ENCODE measurements at regions not wholly inside any gene's neighbourhood (a gene's known extent, or its start where the extent isn't known, plus 50 kb on each side); places are given as distances from the start of the nearest gene placed in this dataset.

- Histone ChIP-seq H3K36me3 (ENCODE audit: control insufficient read depth, insufficient read depth, low read length) (no peaks in the 10 kb centered on the region), H3K4me1 (ENCODE audit: control insufficient read depth, insufficient read depth, low read length) (no peaks in the 10 kb centered on the region), H3K27me3 (ENCODE audit: control insufficient read depth, insufficient read depth, low read length) (no peaks in the 10 kb centered on the region), H3K9me3 (ENCODE audit: control insufficient read depth, insufficient read depth, low read length) (no peaks in the 10 kb centered on the region), H3K9ac (ENCODE audit: low read depth, low read length) (no peak overlapping the region), H3K4me3 (ENCODE audit: low read depth, low read length) (no peak overlapping the region)
Observed at GRCh38 chr2:67524213-67524612, 127.1 kb downstream of the ETAA1 start.

GRCh38 chr2:67524777-67525176, 127.6 kb downstream of the ETAA1 start:
- Histone ChIP-seq H3K36me3 (ENCODE audit: control insufficient read depth, insufficient read depth, low read length) (no peaks in the 10 kb centered on the region), H3K27me3 (ENCODE audit: control insufficient read depth, insufficient read depth, low read length) (no peaks in the 10 kb centered on the region), H3K4me3 (ENCODE audit: low read depth, low read length) (no peak overlapping the region), H3K9ac (ENCODE audit: low read depth, low read length) (no peak overlapping the region), H3K4me1 (ENCODE audit: control insufficient read depth, insufficient read depth, low read length) (no peaks in the 10 kb centered on the region), H3K9me3 (ENCODE audit: control insufficient read depth, insufficient read depth, low read length) (no peaks in the 10 kb centered on the region)

GRCh38 chr2:67526283-67526682, 129.2 kb downstream of the ETAA1 start:
- no peaks in the 10 kb centered on the region for H3K27me3 ChIP-seq (ENCODE audit: control insufficient read depth, insufficient read depth, low read length)

GRCh38 chr2:67528320-67528719, 131.2 kb downstream of the ETAA1 start:
- Histone ChIP-seq H3K36me3 (ENCODE audit: control insufficient read depth, insufficient read depth, low read length) (no peaks in the 10 kb centered on the region), H3K4me1 (ENCODE audit: control insufficient read depth, insufficient read depth, low read length) (no peaks in the 10 kb centered on the region), H3K4me3 (ENCODE audit: low read depth, low read length) (no peak overlapping the region), H3K27me3 (ENCODE audit: control insufficient read depth, insufficient read depth, low read length) (no peaks in the 10 kb centered on the region), H3K9ac (ENCODE audit: low read depth, low read length) (no peak overlapping the region), H3K9me3 (ENCODE audit: control insufficient read depth, insufficient read depth, low read length) (no peaks in the 10 kb centered on the region)

More at GRCh38 chr2:67526283-67526682, 129.2 kb downstream of the ETAA1 start:
- no peaks in the 10 kb centered on the region for H3K36me3 ChIP-seq (ENCODE audit: control insufficient read depth, insufficient read depth, low read length)
- no peak overlapping the region for H3K4me3 ChIP-seq (ENCODE audit: low read depth, low read length)
- no peak overlapping the region for H3K9ac ChIP-seq (ENCODE audit: low read depth, low read length)
- H3K9me3 ChIP-seq (ENCODE audit: control insufficient read depth, insufficient read depth, low read length), result no peaks in the 10 kb centered on the region
- H3K4me1 ChIP-seq (ENCODE audit: control insufficient read depth, insufficient read depth, low read length), result no peaks in the 10 kb centered on the region

GRCh38 chr2:67532387-67532786, 135.3 kb downstream of the ETAA1 start:
- Histone ChIP-seq H3K36me3 (ENCODE audit: control insufficient read depth, insufficient read depth, low read length) (no peaks in the 10 kb centered on the region), H3K4me1 (ENCODE audit: control insufficient read depth, insufficient read depth, low read length) (no peaks in the 10 kb centered on the region), H3K9ac (ENCODE audit: low read depth, low read length) (no peak overlapping the region), H3K27me3 (ENCODE audit: control insufficient read depth, insufficient read depth, low read length) (no peaks in the 10 kb centered on the region), H3K9me3 (ENCODE audit: control insufficient read depth, insufficient read depth, low read length) (no peaks in the 10 kb centered on the region), H3K4me3 (ENCODE audit: low read depth, low read length) (no peak overlapping the region)

GRCh38 chr2:67534745-67535144, 137.6 kb downstream of the ETAA1 start:
- Histone ChIP-seq H3K4me3 (ENCODE audit: low read depth, low read length) (no peak overlapping the region), H3K4me1 (ENCODE audit: control insufficient read depth, insufficient read depth, low read length) (no peaks in the 10 kb centered on the region), H3K36me3 (ENCODE audit: control insufficient read depth, insufficient read depth, low read length) (no peaks in the 10 kb centered on the region), H3K9me3 (ENCODE audit: control insufficient read depth, insufficient read depth, low read length) (no peaks in the 10 kb centered on the region), H3K27me3 (ENCODE audit: control insufficient read depth, insufficient read depth, low read length) (no peaks in the 10 kb centered on the region), H3K9ac (ENCODE audit: low read depth, low read length) (no peak overlapping the region)

- Histone ChIP-seq H3K9ac (ENCODE audit: low read depth, low read length) (no peak overlapping the region), H3K4me3 (ENCODE audit: low read depth, low read length) (no peak overlapping the region), H3K4me1 (ENCODE audit: control insufficient read depth, insufficient read depth, low read length) (no peaks in the 10 kb centered on the region), H3K36me3 (ENCODE audit: control insufficient read depth, insufficient read depth, low read length) (no peaks in the 10 kb centered on the region), H3K9me3 (ENCODE audit: control insufficient read depth, insufficient read depth, low read length) (no peaks in the 10 kb centered on the region), H3K27me3 (ENCODE audit: control insufficient read depth, insufficient read depth, low read length) (no peaks in the 10 kb centered on the region)
Observed at GRCh38 chr2:67540962-67541361, 143.8 kb downstream of the ETAA1 start.

- Histone ChIP-seq H3K27me3 (ENCODE audit: control insufficient read depth, insufficient read depth, low read length) (no peaks in the 10 kb centered on the region), H3K9ac (ENCODE audit: low read depth, low read length) (no peak overlapping the region), H3K9me3 (ENCODE audit: control insufficient read depth, insufficient read depth, low read length) (no peaks in the 10 kb centered on the region), H3K4me3 (ENCODE audit: low read depth, low read length) (no peak overlapping the region), H3K36me3 (ENCODE audit: control insufficient read depth, insufficient read depth, low read length) (no peaks in the 10 kb centered on the region), H3K4me1 (ENCODE audit: control insufficient read depth, insufficient read depth, low read length) (peaks cover 3% of the 10 kb centered on the region)
Observed at GRCh38 chr2:67544286-67544685, 147.2 kb downstream of the ETAA1 start.

- H3K4me3 ChIP-seq (ENCODE audit: low read depth, low read length), result no peak overlapping the region
- peaks cover 3% of the 10 kb centered on the region for H3K4me1 ChIP-seq (ENCODE audit: control insufficient read depth, insufficient read depth, low read length)
- H3K9ac ChIP-seq (ENCODE audit: low read depth, low read length), result no peak overlapping the region
- no peaks in the 10 kb centered on the region for H3K9me3 ChIP-seq (ENCODE audit: control insufficient read depth, insufficient read depth, low read length)
- no peaks in the 10 kb centered on the region for H3K27me3 ChIP-seq (ENCODE audit: control insufficient read depth, insufficient read depth, low read length)
- no peaks in the 10 kb centered on the region for H3K36me3 ChIP-seq (ENCODE audit: control insufficient read depth, insufficient read depth, low read length)
Observed at GRCh38 chr2:67548317-67549201, 151.4 kb downstream of the ETAA1 start.

- Histone ChIP-seq H3K27me3 (ENCODE audit: control insufficient read depth, insufficient read depth, low read length) (no peaks in the 10 kb centered on the region), H3K9ac (ENCODE audit: low read depth, low read length) (no peak overlapping the region), H3K36me3 (ENCODE audit: control insufficient read depth, insufficient read depth, low read length) (no peaks in the 10 kb centered on the region)
Observed at GRCh38 chr2:67559156-67559555, 162.0 kb downstream of the ETAA1 start.

GRCh38 chr2:67560771-67561456, 163.8 kb downstream of the ETAA1 start:
- no peaks in the 10 kb centered on the region for H3K4me1 ChIP-seq (ENCODE audit: control insufficient read depth, insufficient read depth, low read length)
- H3K27me3 ChIP-seq (ENCODE audit: control insufficient read depth, insufficient read depth, low read length), result no peaks in the 10 kb centered on the region
- H3K9ac ChIP-seq (ENCODE audit: low read depth, low read length), result no peak overlapping the region
- H3K36me3 ChIP-seq (ENCODE audit: control insufficient read depth, insufficient read depth, low read length), result no peaks in the 10 kb centered on the region
- H3K4me3 ChIP-seq (ENCODE audit: low read depth, low read length), result no peak overlapping the region
- H3K9me3 ChIP-seq (ENCODE audit: control insufficient read depth, insufficient read depth, low read length), result no peaks in the 10 kb centered on the region

More at GRCh38 chr2:67559156-67559555, 162.0 kb downstream of the ETAA1 start:
- Histone ChIP-seq H3K9me3 (ENCODE audit: control insufficient read depth, insufficient read depth, low read length) (no peaks in the 10 kb centered on the region), H3K4me3 (ENCODE audit: low read depth, low read length) (no peak overlapping the region), H3K4me1 (ENCODE audit: control insufficient read depth, insufficient read depth, low read length) (no peaks in the 10 kb centered on the region)

- Histone ChIP-seq H3K9ac (ENCODE audit: low read depth, low read length) (no peak overlapping the region), H3K4me3 (ENCODE audit: low read depth, low read length) (no peak overlapping the region), H3K27me3 (ENCODE audit: control insufficient read depth, insufficient read depth, low read length) (no peaks in the 10 kb centered on the region), H3K9me3 (ENCODE audit: control insufficient read depth, insufficient read depth, low read length) (no peaks in the 10 kb centered on the region), H3K4me1 (ENCODE audit: control insufficient read depth, insufficient read depth, low read length) (no peaks in the 10 kb centered on the region), H3K36me3 (ENCODE audit: control insufficient read depth, insufficient read depth, low read length) (no peaks in the 10 kb centered on the region)
Observed at GRCh38 chr2:67561457-67561965, 164.4 kb downstream of the ETAA1 start.

Data from iPS-15b (cell line).